OCI-LY1 (cell line): ENCODE measurements at regions not wholly inside any gene's neighbourhood (a gene's known extent, or its start where the extent isn't known, plus 50 kb on each side); places are given as distances from the start of the nearest gene placed in this dataset.

Source experiments
- H2AFZ ChIP-seq: fragments of 200-600 bp; sonication (generic), shearing (Covaris generic); 2 replicates; pipeline ENCODE4 v1.6.0; 2014; ENCODE audit warnings: antibody characterized with exemption, mild to moderate bottlenecking, low read length
- H3F3A ChIP-seq: fragments of 200-600 bp; sonication (generic), shearing (Covaris generic); 2 replicates; pipeline ENCODE4 v1.6.0; 2014; ENCODE audit warnings: mild to moderate bottlenecking, antibody characterized with exemption, low read length, moderate library complexity; ENCODE audit not compliant: insufficient read depth
- H3K27ac ChIP-seq: fragments of 200-600 bp; sonication (generic); 2 replicates; pipeline ENCODE4 v1.5.1; 2014; ENCODE audit warnings: low read length, mixed run types, mild to moderate bottlenecking, low read depth; ENCODE audit not compliant: poor library complexity, severe bottlenecking
- H3K27me3 ChIP-seq: fragments of 200-600 bp; sonication (generic); 2 replicates; pipeline ENCODE4 v1.6.0; 2014; ENCODE audit warnings: antibody characterized with exemption, mild to moderate bottlenecking, low read length, moderate library complexity; ENCODE audit not compliant: insufficient read depth
- H3K36me3 ChIP-seq: fragments of 200-600 bp; sonication (generic); 2 replicates; pipeline ENCODE4 v1.6.1; 2014; ENCODE audit warnings: mild to moderate bottlenecking, antibody characterized with exemption, low read length, moderate library complexity, mixed read lengths; ENCODE audit not compliant: insufficient read depth
- H3K4me1 ChIP-seq: fragments of 200-600 bp; sonication (generic); 2 replicates; pipeline ENCODE4 v1.5.1; 2014; ENCODE audit warnings: mild to moderate bottlenecking, low read length, moderate library complexity; ENCODE audit not compliant: insufficient read depth, severe bottlenecking
- H3K4me2 ChIP-seq: fragments of 200-600 bp; sonication (generic), shearing (Covaris generic); 2 replicates; pipeline ENCODE4 v1.6.1; 2014; ENCODE audit warnings: low read length
- H3K4me3 ChIP-seq: fragments of 200-600 bp; sonication (generic); 2 replicates; pipeline ENCODE4 v1.5.1; 2014; ENCODE audit warnings: low read length, low read depth, mild to moderate bottlenecking, mixed read lengths; ENCODE audit not compliant: poor library complexity, severe bottlenecking
- H3K79me2 ChIP-seq: fragments of 200-600 bp; shearing (Covaris generic); 2 replicates; pipeline ENCODE4 v1.6.1; 2016; ENCODE audit warnings: mixed run types, low read length, mixed read lengths; ENCODE audit not compliant: insufficient read depth
- H3K9ac ChIP-seq: fragments of 200-600 bp; sonication (generic), shearing (Covaris generic); 2 replicates; pipeline ENCODE4 v1.6.1; 2014; ENCODE audit warnings: mild to moderate bottlenecking, low read length, mixed read lengths
- H3K9me2 ChIP-seq: fragments of 200-600 bp; sonication (generic), shearing (Covaris generic); 2 replicates; pipeline ENCODE4 v1.6.1; 2014; ENCODE audit warnings: low read depth, mild to moderate bottlenecking, low read length, mixed read lengths
- H3K9me3 ChIP-seq: fragments of 200-600 bp; shearing (Covaris generic); 2 replicates; pipeline ENCODE4 v1.6.1; 2014; ENCODE audit warnings: low read length, mixed read lengths
- H4K20me1 ChIP-seq: fragments of 200-600 bp; sonication (generic), shearing (Covaris generic); 2 replicates; pipeline ENCODE4 v1.6.0; 2016; ENCODE audit warnings: mild to moderate bottlenecking, low read length; ENCODE audit not compliant: insufficient read depth
- CTCF ChIP-seq: fragments of 200-600 bp; sonication (generic), shearing (Covaris generic); IDR thresholded peaks from 2 replicates; pipeline ENCODE4 v1.5.1; 2017; ENCODE audit warnings: mild to moderate bottlenecking, antibody characterized with exemption, low read length, moderate library complexity, mixed read lengths
- EZH2 ChIP-seq: fragments of 200-600 bp; sonication (generic), shearing (Covaris generic); IDR thresholded peaks from 2 replicates; pipeline ENCODE4 v1.8.0; 2017; ENCODE audit warnings: borderline replicate concordance, mixed run types, mild to moderate bottlenecking, antibody characterized with exemption, low read length, moderate library complexity, mixed read lengths

DNA sequence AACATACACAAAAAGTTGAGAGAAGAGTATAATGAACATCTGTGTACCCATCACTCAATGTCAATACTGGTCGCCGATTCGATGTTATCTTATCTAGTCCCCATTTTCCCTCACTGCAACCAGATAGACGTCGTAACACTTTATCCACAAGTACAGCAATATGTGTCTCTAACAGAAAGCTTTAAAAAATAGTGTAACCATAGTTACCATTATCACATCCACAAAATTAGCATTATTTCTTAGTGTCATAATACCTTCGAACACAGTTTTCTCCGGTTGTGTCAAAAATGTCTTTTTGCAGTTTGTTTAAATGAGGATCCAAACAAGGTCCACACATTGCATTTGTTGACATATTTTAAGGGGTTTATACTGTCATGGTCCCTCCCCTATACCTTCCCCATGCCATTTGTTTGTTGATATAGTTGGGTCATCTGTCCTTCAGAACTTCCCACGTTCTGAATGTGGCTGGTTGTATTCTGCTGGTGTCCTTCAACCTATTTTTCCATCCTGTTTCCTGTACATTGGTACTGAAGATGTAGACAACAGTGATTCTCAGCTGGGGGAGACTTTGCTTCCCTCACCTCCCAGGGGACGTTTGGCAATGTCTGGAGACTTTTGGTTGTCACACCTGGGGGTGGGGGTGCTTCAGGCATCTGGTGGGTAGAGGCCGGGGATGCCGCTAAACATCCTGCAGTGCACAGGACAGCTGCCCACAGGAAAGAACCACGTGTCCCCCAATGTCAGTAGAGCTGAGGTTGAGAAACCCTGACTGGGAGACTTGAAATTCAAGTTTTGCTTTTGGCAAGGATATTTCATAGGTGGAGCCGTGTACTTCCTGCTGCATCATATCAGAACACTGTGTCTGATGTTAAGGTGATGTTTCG lies 72.7 kb upstream of the SPRED2 start:
- H3K27ac ChIP-seq, result no peak overlapping the region
- no peaks in the 10 kb centered on the region; the same call in 1 of the 2 replicates for H3K27me3 ChIP-seq
- peaks cover 13% of the 10 kb centered on the region for H3K4me1 ChIP-seq
- no peaks in the 10 kb centered on the region for H4K20me1 ChIP-seq
- H3K9ac ChIP-seq, result no peak overlapping the region
- TF ChIP-seq EZH2, result no peak
- no peak for TF ChIP-seq CTCF
- H3K9me2 ChIP-seq, result no peaks in the 10 kb centered on the region
- no peaks in the 10 kb centered on the region for H3K79me2 ChIP-seq
- peaks cover 3% of the 10 kb centered on the region; the same call in 1 of the 2 replicates for H3K9me3 ChIP-seq
- no peaks in the 10 kb centered on the region; the same call in 1 of the 2 replicates for H3F3A ChIP-seq
- no peak overlapping the region for H3K4me3 ChIP-seq
- H2AFZ ChIP-seq, result no peak overlapping the region
- no peak overlapping the region for H3K4me2 ChIP-seq
- H3K36me3 ChIP-seq, result no peaks in the 10 kb centered on the region

- H3K4me3 ChIP-seq, result no peak overlapping the region
- no peaks in the 10 kb centered on the region; the same call in 1 of the 2 replicates for H3K27me3 ChIP-seq
- H3K9ac ChIP-seq, result no peak overlapping the region
- H4K20me1 ChIP-seq, result no peaks in the 10 kb centered on the region
- no peak for TF ChIP-seq EZH2
- TF ChIP-seq CTCF, result no peak
- H3K4me2 ChIP-seq, result no peak overlapping the region
- no peaks in the 10 kb centered on the region; the same call in 1 of the 2 replicates for H3F3A ChIP-seq
- H3K27ac ChIP-seq, result no peak overlapping the region
- H3K4me1 ChIP-seq, result peaks cover 13% of the 10 kb centered on the region
- peaks cover 3% of the 10 kb centered on the region; the same call in 1 of the 2 replicates for H3K9me3 ChIP-seq
- no peak overlapping the region for H2AFZ ChIP-seq
- H3K9me2 ChIP-seq, result no peaks in the 10 kb centered on the region
- H3K79me2 ChIP-seq, result no peaks in the 10 kb centered on the region
- H3K36me3 ChIP-seq, result no peaks in the 10 kb centered on the region
Observed at GRCh38 chr2:65504201-65504600, 71.8 kb upstream of the SPRED2 start.

GRCh38 chr2:65503746-65504145 lies 71.3 kb upstream of the SPRED2 start:
- H3K27ac ChIP-seq, result no peak overlapping the region
- H3K4me3 ChIP-seq, result no peak overlapping the region
- peaks cover 13% of the 10 kb centered on the region for H3K4me1 ChIP-seq
- H3K9me2 ChIP-seq, result no peaks in the 10 kb centered on the region
- no peaks in the 10 kb centered on the region for H3K79me2 ChIP-seq
- H3K9me3 ChIP-seq, result peaks cover 3% of the 10 kb centered on the region; the same call in 1 of the 2 replicates
- H2AFZ ChIP-seq, result no peak overlapping the region
- no peak overlapping the region for H3K9ac ChIP-seq
- H4K20me1 ChIP-seq, result no peaks in the 10 kb centered on the region
- no peaks in the 10 kb centered on the region for H3K36me3 ChIP-seq
- no peaks in the 10 kb centered on the region; the same call in 1 of the 2 replicates for H3F3A ChIP-seq
- no peak overlapping the region for H3K4me2 ChIP-seq
- H3K27me3 ChIP-seq, result no peaks in the 10 kb centered on the region; the same call in 1 of the 2 replicates
- TF ChIP-seq EZH2, result no peak
- no peak for TF ChIP-seq CTCF
